SKM-1 treated with dmso at 0.1 percent for 144 hours (cell line): ENCODE measurements at regions not wholly inside any gene's neighbourhood (a gene's known extent, or its start where the extent isn't known, plus 50 kb on each side); places are given as distances from the start of the nearest gene placed in this dataset.
"Not testable (repeated sequence)": the region's sequence is repeated elsewhere in the genome, so short reads cannot be mapped to it uniquely, and the experiment has no call there.

Experiments
- DNase-seq: peaks from one replicate; lab custom pipeline; 2025; ENCODE audit not compliant: unreplicated experiment; lab: John Stamatoyannopoulos, UW

DNA sequence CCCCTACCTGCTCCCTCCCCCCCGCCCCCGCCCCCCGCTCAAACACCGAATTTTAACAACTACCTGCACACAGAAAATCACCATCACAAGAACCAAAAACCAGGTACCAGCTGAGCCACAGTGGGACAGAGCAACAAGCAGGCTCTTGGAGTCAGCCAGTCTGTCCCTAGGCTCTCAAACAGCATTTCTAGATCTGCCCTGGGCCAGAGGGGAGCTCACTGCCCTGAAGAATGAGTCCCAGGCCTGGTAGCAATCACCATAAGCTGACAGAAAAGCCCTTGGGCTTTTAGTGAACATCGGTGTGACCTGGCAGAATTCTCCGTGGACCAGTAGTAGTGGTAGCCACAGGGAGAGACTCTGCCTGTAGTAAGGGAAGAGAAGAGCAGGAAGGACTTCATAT, 58.3 kb downstream of the C11orf87 start:
- no peak for DNase-seq

DNA sequence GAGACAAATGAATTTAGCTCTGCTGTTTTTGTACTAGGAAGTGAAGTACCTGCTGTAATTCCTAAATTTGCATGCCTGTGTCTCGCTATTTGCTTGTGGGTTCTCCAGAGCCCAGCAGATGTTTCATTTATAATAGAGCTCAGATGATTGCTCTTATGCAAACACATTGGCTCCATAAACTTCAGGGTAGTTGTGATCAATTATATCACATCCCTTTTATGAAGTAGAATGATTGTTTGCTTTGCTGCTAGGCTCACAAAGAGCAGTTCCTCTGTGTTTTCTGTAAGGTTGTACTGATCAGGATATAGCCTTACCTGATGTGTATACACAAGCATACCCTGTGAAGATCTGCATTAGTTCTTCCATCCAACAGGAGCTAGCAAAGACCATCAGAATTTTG, 64.1 kb downstream of the C11orf87 start:
- no peak for DNase-seq

DNA sequence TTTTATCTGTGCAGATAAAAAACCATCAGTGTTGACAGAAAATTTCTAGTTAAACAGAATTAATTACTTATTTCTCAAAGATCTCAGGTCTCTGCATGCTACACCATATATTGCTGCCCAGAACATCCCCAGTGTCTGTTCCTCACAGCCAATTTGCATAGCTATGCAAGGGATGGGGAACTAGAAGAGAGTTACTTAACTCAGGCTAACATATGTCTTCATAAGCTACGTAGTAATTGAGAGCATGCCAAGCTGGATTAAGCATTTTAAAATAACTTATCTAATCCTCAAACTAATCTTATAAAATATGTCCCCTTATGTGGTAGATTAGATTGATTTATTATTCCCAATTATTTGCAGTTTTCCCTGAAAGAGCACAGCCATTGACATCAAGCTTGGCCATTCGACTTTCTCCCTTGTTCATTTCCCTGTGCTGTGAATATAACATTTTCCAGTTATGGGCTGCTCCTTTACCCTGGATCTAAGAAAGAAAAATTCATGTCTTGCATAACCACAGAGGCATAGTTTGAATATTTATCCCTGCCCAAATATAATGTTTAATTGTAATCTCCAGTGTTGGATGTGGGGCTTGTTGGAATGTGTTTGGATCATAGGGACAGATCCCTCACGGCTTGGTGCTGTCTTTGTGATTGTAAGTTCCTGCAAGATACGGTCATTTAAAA, 69.1 kb downstream of the C11orf87 start:
- DNase-seq: no peak

DNA sequence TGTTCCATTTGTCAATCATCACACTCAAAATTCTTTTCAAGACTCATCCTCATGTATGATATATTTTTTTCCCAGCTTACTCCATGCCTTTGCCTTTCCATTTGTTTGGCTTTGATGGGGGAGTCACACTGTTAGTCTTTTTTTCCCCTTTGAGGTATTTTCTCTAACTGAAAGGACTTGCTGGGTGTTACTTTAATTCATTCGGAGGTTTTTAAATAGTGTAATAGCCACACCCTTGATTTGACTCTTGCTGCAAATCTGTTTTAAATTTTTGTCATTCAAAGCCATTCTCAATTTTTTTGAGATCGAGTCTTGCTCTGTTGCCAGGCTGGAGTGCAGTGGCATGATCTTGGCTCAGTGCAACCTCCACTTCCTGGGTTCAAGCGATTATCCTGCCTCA, 84.1 kb downstream of the C11orf87 start:
- no peak for DNase-seq

DNA sequence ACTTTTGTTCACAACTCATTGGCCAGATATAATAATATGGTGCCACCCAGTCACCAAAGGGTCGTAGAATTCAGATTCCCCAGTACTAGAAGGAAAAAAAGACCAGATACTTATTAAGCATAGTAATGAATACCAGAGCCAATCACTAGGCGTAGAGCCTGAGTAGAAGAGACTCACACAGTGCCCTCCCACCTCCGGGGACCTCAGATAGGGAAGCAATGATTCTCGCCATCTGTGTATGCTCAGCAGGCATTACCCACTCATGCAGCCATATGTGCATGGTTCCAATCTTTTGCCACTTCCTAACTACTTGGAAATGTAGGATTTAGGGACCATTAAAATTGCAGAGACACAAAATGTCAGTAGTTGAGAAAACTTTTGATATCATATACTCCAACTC, 85.3 kb downstream of the C11orf87 start:
- no peak for DNase-seq

DNA sequence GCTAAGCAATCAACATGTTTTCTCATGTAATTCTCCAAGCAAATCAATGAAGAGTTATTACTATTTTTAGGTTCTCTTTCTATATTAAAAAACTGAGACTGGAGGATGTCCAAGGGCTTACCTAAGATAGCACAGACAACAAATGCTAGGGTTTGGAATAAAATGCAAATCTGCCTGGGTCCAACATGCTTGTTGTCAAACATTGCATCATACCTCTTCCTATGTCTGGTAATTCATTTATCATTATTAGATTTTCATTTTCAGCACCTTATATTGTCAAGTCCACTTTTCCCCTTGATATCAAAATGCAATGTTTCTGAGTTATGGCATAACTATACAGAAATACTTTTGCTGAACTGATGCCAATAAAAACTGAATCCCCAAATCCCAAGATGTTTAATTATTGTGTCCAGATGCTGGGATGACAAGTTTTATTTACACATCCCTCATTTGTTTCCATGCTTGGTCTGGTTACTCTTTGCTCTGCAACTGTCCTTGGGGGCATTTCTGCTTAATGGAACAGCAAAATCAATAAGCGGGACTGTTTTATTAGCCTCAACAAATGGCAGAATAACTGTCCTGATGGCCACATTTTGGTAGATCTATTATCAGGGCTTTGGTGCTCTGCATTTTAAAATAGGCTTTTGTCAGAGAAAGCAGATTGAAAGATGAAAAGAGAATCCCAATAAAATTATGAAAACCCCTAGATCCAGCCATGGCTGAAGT, 86.0 kb downstream of the C11orf87 start:
- DNase-seq: no peak

DNA sequence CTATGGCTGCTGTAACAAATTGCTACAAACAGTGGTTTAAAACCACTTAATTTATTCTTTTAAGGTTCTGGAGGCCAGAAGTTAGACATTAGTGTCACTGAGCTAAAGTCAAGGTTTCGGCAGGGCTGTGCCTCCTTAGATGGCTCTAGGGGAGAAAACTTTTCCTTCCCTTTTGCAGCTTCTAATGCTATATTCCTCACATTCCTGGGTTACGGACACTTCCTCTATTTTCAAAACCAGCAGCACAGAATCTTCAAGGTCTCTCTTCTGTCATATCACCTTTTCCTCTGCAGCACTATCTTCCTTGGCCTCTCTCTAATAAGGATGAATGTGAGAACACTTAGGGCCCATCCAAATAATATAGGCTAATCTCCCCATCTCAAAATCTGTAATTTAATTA, 87.0 kb downstream of the C11orf87 start:
- DNase-seq: no peak

DNA sequence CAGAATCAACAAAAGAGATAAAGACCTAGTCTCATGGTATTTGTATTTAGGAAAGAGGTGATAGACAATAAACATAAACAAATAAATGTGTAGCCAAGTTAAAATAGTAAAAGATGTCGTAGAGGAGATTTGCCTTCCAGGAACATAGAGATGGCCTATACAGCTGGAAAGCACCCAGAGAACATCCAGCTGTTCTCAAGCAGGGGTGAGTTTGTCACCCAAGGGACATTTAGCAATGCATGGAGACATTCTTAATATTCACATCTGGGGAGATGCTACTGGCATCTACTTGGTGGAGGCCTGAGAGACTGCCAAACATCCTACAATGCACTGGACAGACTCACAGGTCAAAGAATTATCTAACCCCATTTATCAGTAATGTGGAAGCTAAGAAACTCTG, 88.3 kb downstream of the C11orf87 start:
- no peak for DNase-seq

DNA sequence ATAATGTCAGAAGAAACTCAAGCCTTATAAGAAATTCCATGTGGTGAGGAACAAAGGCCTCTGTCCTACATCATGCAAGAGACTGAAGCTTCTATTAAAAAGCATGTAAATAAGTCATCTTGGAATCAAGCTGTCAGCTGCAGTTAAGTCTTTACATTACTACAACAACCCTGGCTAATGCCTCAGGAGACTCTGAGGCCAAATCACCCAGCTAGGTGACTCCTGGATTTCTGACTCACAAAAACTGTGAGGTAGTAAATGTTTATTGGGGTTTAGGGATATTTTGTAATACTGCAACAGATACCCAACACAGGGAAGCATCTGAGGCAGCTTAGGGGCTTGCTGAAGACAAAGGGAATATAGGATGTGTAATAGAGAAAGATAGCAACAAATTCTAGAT, 89.6 kb downstream of the C11orf87 start:
- DNase-seq: no peak

DNA sequence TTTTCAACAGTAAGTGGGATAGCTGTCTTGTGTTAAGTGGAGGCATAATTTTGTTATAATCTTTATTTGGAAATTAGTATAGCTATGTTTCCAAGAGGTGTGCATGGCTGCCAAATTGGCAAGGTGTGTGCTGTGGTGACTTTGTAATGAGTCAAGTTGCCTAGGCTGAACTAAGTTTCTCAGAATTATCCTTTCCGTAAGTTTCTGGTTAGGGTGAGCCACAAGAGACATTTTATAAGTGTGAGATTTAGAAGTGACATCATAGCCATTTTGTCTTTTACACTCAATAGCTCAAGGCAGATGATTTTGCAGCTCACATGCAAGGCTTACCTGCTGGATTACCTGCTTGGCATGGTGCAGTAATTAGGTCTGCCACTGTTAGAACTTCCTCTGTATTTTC, 90.3 kb downstream of the C11orf87 start:
- DNase-seq: no peak

DNA sequence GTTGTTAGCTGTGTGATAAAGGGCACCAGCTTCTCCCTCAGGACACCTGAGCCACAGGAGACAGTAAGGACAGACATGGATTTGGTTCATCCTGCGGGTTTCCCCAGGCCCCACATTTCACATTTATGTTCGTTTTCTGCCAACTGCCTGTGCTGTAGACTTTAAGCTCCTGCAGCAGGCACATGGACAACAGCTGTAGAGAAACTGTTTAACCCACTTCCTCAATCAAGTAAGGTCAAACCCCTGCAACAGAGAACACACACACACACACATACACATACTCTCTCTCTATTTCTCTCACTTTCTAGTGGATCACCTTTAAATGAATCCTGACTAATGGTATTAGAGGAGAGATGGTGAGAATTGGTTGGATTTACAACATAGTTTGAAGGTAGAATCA, 90.7 kb downstream of the C11orf87 start:
- DNase-seq: peak; percentile 12

DNA sequence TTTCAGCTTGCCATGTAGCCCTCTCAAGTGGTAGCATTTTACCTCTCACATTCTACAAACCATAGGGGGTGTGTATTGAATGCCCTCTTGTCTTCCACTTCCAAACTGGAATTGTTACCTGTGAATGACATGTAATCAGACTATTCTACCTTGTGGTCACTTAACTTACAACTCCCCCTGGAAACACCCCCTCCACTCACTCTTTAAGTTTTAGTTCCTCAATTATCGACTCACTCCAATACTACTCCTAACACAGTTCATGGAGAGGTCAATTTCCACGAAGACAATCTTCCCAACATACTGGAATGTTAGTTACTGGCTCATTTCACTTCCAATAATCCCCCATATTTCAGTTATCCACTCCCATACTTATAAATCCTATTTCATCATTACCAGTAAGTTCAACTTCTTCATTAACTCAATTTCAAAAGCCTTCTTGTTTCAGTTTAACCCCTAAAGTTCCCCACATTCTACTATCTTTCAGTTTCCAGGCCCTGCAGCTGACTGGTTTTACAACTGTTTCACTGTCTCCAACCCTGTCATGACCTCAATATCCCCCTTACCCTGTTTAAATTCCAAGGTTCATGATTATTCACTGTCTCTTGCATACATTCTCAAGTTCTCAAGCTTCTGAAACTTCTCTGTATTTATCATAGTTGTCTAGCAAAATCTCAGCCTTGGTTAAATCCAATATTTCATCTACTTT, 92.5 kb downstream of the C11orf87 start:
- DNase-seq: no peak

DNA sequence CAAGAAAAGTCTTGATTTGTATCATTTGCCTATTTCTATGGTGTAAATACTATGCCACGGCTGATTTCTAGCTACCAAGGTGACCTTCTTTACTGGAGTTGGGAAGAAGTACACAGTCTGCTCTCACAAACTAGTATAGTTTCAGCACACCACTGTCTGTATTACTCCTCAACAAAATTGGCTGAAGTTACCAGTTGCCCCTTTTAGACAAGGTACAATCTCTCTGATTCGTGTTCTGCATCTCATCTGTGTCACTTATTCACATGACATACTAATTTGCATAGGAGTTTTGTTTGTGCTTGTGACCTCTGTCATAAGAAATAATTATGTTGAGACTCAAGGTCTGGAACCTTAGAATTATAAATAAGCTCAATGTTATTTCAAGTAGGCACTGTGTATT, 97.3 kb downstream of the C11orf87 start:
- DNase-seq: no peak

DNA sequence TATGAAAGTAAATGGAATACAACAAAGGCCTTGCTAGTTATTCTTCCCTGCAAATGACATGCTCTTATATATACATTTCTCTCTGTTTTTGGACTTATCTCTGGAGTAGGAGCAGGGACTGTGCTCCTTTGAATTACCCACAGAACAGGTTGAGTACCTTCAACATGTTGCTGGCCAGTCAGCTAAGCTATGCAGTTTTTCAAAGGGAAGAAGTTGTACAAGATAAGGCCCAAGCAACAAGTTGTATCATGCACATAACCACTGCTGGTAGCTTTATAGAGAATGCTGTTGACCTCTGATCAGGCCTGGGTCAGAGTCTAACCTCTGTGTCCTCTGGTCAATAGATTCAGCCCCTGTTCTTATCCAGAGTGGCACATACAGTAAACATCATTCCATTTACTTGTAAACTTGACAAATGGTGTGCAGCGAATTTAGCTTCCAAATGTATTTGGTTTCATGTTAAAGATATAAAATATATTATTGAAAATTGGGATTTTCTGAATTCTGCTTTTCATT, 99.6 kb downstream of the C11orf87 start:
- DNase-seq: no peak

DNA sequence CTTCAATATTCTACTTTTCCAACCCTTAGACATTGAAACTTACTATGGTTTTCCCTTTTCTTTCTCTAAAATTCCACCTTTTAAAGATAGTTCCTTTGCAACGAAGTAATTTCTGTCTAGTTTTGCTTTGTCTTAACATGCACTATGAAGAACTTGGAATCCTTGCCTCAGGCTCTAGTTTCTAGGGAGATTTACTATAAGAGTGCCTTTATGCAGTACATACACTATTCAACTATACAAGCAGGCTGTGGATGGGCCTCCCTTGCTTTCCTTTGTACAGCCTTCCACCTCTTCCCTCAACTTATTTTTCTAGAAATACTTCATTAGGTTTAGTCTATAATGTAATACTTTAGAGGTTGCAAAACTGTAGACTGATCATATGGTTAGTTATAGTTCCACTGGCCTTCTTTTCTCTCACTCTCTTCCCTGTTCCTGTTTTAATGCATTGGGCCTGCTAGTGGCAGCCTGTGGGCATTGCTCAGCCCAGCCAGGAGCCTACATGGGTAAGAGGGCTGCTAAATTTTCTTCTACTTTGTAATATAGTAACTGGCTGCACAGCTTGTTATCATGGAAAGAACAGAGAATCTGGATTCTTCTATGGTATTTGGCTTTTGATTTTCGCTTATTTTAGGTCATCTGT, 100.2 kb downstream of the C11orf87 start:
- no peak for DNase-seq

DNA sequence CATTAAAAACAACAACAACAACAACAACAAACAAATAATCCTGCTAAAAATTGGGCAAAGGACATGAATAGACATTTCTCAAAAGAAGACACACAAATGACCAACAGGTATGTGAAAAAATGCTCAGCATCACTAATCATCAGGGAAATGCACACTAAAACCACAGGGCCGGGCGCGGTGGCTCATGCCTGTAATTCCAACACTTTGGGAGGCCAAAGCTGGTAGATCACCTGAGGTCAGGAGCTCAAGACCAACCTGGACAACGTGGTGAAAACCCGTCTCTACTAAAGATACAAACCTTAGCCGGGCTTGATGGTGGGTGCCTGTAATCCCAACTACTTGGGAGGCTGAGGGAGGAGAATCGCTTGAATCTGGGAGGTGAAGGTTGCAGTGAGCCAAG, 103.6 kb downstream of the C11orf87 start:
- not testable (repeated sequence) for DNase-seq

DNA sequence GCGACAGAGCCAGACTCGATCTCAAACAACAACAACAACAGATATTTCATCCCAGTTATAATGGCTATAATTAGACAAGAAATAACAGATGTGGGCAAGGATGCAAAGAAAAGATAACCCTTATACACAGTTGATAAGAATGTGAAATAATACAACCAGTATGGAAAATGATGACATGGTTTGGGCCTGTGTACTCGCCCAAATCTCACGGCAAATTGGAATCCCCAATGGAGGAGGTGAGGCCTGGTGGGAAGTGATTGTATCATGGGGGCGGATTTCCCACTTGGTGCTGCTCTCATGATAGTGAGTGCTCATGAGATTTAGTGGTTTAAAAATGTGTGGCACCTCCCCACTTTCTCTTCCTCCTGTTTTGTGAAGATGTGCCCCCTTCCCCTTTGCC, 104.1 kb downstream of the C11orf87 start:
- DNase-seq: no peak

DNA sequence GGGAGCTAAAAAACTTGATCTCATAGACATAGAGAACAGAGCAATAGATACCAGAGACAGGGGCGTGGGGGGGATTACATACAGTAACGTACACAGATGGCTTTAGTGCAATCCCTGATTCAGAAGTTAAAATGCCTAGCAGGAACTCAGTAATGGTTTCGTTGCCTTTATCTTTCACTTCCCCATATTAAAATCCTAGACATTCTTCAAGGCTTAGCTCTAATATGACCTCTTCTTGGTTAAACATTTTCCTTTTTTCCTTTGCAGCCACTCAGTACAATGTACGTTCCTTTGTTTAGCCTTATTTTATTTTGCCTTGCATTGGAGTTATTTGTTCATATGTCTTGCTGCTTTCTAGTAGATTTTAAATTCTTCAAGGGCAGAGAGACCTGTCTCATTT, 104.9 kb downstream of the C11orf87 start:
- DNase-seq: no peak

DNA sequence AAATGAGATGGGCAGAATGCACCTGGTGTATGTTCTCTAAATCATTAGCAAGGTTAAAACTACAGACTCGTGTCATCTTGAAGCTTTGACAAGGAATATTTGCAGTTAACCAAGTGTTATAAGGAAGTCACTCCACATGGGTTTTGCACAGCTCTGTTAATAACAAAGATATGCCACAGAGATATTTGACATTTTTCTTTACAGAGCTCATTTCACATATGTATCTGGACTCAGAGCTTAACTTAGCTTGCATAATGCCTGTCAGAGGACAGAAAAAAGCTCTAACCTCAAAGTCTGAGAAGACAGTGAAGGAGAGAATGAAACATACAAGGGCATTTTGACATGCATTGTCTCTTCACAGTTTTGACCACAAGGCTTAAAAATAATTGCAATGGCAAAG, 105.5 kb downstream of the C11orf87 start:
- no peak for DNase-seq

DNA sequence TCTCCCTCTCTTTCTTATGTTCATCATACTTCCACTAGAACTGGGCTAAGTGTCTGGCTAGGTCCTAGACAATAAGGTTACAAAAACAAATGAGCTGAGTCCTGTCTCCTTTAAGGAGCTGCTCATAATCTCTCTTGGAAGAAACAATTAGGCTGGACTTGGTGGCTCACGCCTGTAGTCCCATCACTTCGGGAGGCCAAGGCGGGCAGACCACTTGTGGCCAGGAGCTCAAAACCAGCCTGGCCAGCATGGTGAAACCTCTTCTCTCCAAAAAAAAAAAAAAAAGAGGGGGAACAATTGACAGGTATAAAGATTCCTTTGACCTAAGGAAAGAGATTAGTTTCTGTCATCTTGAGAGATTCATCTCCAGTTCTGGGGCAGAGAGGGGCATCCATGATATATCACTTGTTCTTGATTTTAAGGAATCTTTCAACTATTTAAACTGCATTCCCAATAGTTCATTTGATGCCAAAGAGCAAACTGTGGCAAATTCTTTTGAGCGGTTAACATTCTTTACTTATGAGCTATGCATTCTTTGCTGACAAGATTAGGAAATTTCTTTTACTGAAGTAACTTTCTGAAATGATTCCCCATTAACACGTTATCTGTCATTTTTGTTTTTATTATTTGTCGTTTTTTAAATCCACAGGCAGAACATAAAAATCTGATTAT, 125.5 kb downstream of the C11orf87 start:
- DNase-seq: no peak

DNA sequence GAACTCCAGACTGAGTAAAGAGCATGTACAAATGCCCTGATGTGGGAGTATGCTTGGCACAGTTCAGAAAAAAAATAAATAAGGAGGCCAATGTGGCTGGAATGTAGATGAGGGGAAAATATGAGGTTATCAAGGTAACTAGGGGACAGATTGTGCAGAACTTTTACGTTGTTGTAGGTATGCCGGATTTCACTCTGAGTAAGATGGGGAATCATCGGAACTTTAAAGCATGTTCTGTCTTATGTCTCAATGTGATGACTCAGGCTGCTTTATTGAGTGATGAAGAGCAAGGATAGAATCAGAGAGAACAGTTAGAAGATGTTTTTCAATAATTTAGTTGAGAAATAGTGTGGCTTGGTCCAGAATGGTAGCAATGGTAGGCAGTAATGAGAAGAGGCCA, 130.4 kb downstream of the C11orf87 start:
- DNase-seq: no peak
